Stimulated activated naive CD8-positive, alpha-beta T cell treated with anti-CD3 and anti-CD28 coated beads, Interleukin-15, Interleukin-2, amounts not matched to agents 100 ng/mL and 50 ng/mL, for 24 hours (primary cell): ENCODE measurements at regions not wholly inside any gene's neighbourhood (a gene's known extent, or its start where the extent isn't known, plus 50 kb on each side); places are given as distances from the start of the nearest gene placed in this dataset.

ENCODE experiments used
- H3K27ac Mint-ChIP-seq: one replicate; pipeline ENCODE4 v1.8.0; 2021; ENCODE audit warnings: mild to moderate bottlenecking, mixed read lengths
- H3K27me3 Mint-ChIP-seq: one replicate; pipeline ENCODE4 v1.8.0; 2021; ENCODE audit warnings: mixed read lengths
- H3K36me3 Mint-ChIP-seq: one replicate; pipeline ENCODE4 v1.8.0; 2021; ENCODE audit warnings: low read depth, mixed read lengths
- H3K4me1 Mint-ChIP-seq: one replicate; pipeline ENCODE4 v1.8.0; 2021; ENCODE audit warnings: low read depth, mixed read lengths
- H3K4me3 Mint-ChIP-seq: one replicate; pipeline ENCODE4 v1.8.0; 2021; ENCODE audit warnings: mild to moderate bottlenecking, mixed read lengths
- H3K9me3 Mint-ChIP-seq: one replicate; pipeline ENCODE4 v1.8.0; 2021; ENCODE audit warnings: mixed read lengths

GRCh38 chr5:159539678-159540077 is 209.4 kb upstream of the IL12B start:
- no peaks in the 10 kb centered on the region for H3K36me3 Mint-ChIP-seq
- peaks cover 14% of the 10 kb centered on the region for H3K27me3 Mint-ChIP-seq
- H3K27ac Mint-ChIP-seq = no peak overlapping the region

GRCh38 chr5:159543326-159543725 is 213.0 kb upstream of the IL12B start:
- no peaks in the 10 kb centered on the region for H3K4me1 Mint-ChIP-seq
- peaks cover 3% of the 10 kb centered on the region for H3K9me3 Mint-ChIP-seq
- H3K36me3 Mint-ChIP-seq = no peaks in the 10 kb centered on the region
- H3K27ac Mint-ChIP-seq = no peak overlapping the region
- H3K4me3 Mint-ChIP-seq = no peak overlapping the region
- H3K27me3 Mint-ChIP-seq = peaks cover 17% of the 10 kb centered on the region

More at GRCh38 chr5:159539678-159540077, 209.4 kb upstream of the IL12B start:
- Mint-ChIP-seq H3K4me3 (no peak overlapping the region), H3K9me3 (no peaks in the 10 kb centered on the region), H3K4me1 (no peaks in the 10 kb centered on the region)

GRCh38 chr5:159545156-159545555 is 214.9 kb upstream of the IL12B start:
- no peak overlapping the region for H3K27ac Mint-ChIP-seq
- peaks cover 3% of the 10 kb centered on the region for H3K9me3 Mint-ChIP-seq
- no peaks in the 10 kb centered on the region for H3K4me1 Mint-ChIP-seq
- H3K27me3 Mint-ChIP-seq = peaks cover 19% of the 10 kb centered on the region
- no peak overlapping the region for H3K4me3 Mint-ChIP-seq
- no peaks in the 10 kb centered on the region for H3K36me3 Mint-ChIP-seq

GRCh38 chr5:159547466-159548195 is 217.3 kb upstream of the IL12B start:
- Mint-ChIP-seq H3K27ac (no peak overlapping the region), H3K4me3 (no peak overlapping the region), H3K36me3 (no peaks in the 10 kb centered on the region), H3K9me3 (peaks cover 3% of the 10 kb centered on the region), H3K4me1 (no peaks in the 10 kb centered on the region), H3K27me3 (peaks cover 9% of the 10 kb centered on the region)

- no peak overlapping the region for H3K27ac Mint-ChIP-seq
- H3K9me3 Mint-ChIP-seq = peaks cover 3% of the 10 kb centered on the region
- H3K4me3 Mint-ChIP-seq = no peak overlapping the region
- H3K36me3 Mint-ChIP-seq = no peaks in the 10 kb centered on the region
- no peaks in the 10 kb centered on the region for H3K4me1 Mint-ChIP-seq
- peaks cover 8% of the 10 kb centered on the region for H3K27me3 Mint-ChIP-seq
Measured at GRCh38 chr5:159548517-159548916, 218.2 kb upstream of the IL12B start.

GRCh38 chr5:159549046-159549445 is 218.8 kb upstream of the IL12B start:
- Mint-ChIP-seq H3K27ac (no peak overlapping the region), H3K27me3 (peaks cover 8% of the 10 kb centered on the region), H3K9me3 (peaks cover 3% of the 10 kb centered on the region), H3K36me3 (no peaks in the 10 kb centered on the region), H3K4me1 (no peaks in the 10 kb centered on the region), H3K4me3 (no peak overlapping the region)

GRCh38 chr5:159550951-159551350 is 220.7 kb upstream of the IL12B start:
- Mint-ChIP-seq H3K9me3 (peaks cover 3% of the 10 kb centered on the region), H3K27me3 (peaks cover 9% of the 10 kb centered on the region), H3K36me3 (no peaks in the 10 kb centered on the region), H3K27ac (no peak overlapping the region), H3K4me3 (no peak overlapping the region), H3K4me1 (no peaks in the 10 kb centered on the region)

GRCh38 chr5:159552751-159553150 is 222.5 kb upstream of the IL12B start:
- no peak overlapping the region for H3K27ac Mint-ChIP-seq
- H3K4me3 Mint-ChIP-seq = no peak overlapping the region
- H3K27me3 Mint-ChIP-seq = peaks cover 9% of the 10 kb centered on the region
- H3K4me1 Mint-ChIP-seq = no peaks in the 10 kb centered on the region
- no peaks in the 10 kb centered on the region for H3K36me3 Mint-ChIP-seq
- H3K9me3 Mint-ChIP-seq = no peaks in the 10 kb centered on the region

- no peaks in the 10 kb centered on the region for H3K9me3 Mint-ChIP-seq
- peaks cover 9% of the 10 kb centered on the region for H3K27me3 Mint-ChIP-seq
- H3K4me3 Mint-ChIP-seq = no peak overlapping the region
- H3K27ac Mint-ChIP-seq = no peak overlapping the region
- no peaks in the 10 kb centered on the region for H3K4me1 Mint-ChIP-seq
- H3K36me3 Mint-ChIP-seq = no peaks in the 10 kb centered on the region
Measured at GRCh38 chr5:159553792-159554191, 223.5 kb upstream of the IL12B start.

GRCh38 chr5:159555084-159555483 is 224.8 kb upstream of the IL12B start:
- no peaks in the 10 kb centered on the region for H3K9me3 Mint-ChIP-seq
- H3K27ac Mint-ChIP-seq = no peak overlapping the region
- no peak overlapping the region for H3K4me3 Mint-ChIP-seq
- no peaks in the 10 kb centered on the region for H3K36me3 Mint-ChIP-seq
- no peaks in the 10 kb centered on the region for H3K4me1 Mint-ChIP-seq
- H3K27me3 Mint-ChIP-seq = peaks cover 11% of the 10 kb centered on the region

GRCh38 chr5:159559337-159559736 is 229.1 kb upstream of the IL12B start:
- Mint-ChIP-seq H3K4me3 (no peak overlapping the region), H3K27ac (no peak overlapping the region), H3K36me3 (no peaks in the 10 kb centered on the region), H3K27me3 (peaks cover 10% of the 10 kb centered on the region), H3K9me3 (no peaks in the 10 kb centered on the region), H3K4me1 (no peaks in the 10 kb centered on the region)

- Mint-ChIP-seq H3K36me3 (no peaks in the 10 kb centered on the region), H3K27me3 (peaks cover 6% of the 10 kb centered on the region), H3K4me3 (no peak overlapping the region), H3K27ac (no peak overlapping the region), H3K4me1 (no peaks in the 10 kb centered on the region), H3K9me3 (no peaks in the 10 kb centered on the region)
Measured at GRCh38 chr5:159560088-159560487, 229.8 kb upstream of the IL12B start.

- H3K4me1 Mint-ChIP-seq = no peaks in the 10 kb centered on the region
- no peaks in the 10 kb centered on the region for H3K9me3 Mint-ChIP-seq
- H3K4me3 Mint-ChIP-seq = no peak overlapping the region
- no peaks in the 10 kb centered on the region for H3K36me3 Mint-ChIP-seq
- H3K27ac Mint-ChIP-seq = no peak overlapping the region
- H3K27me3 Mint-ChIP-seq = peaks cover 6% of the 10 kb centered on the region
Measured at GRCh38 chr5:159564031-159564430, 233.7 kb upstream of the IL12B start.

GRCh38 chr5:159566832-159567231 is 236.5 kb upstream of the IL12B start:
- Mint-ChIP-seq H3K27ac (no peak overlapping the region), H3K4me1 (no peaks in the 10 kb centered on the region), H3K27me3 (peaks cover 5% of the 10 kb centered on the region), H3K4me3 (no peak overlapping the region), H3K36me3 (no peaks in the 10 kb centered on the region), H3K9me3 (no peaks in the 10 kb centered on the region)

- peaks cover 8% of the 10 kb centered on the region for H3K27me3 Mint-ChIP-seq
- no peaks in the 10 kb centered on the region for H3K4me1 Mint-ChIP-seq
- H3K36me3 Mint-ChIP-seq = no peaks in the 10 kb centered on the region
- H3K9me3 Mint-ChIP-seq = no peaks in the 10 kb centered on the region
- no peak overlapping the region for H3K4me3 Mint-ChIP-seq
- H3K27ac Mint-ChIP-seq = no peak overlapping the region
Measured at GRCh38 chr5:159567461-159567860, 237.2 kb upstream of the IL12B start.
